Hepatocyte (in vitro differentiated cells): ENCODE measurements at regions not wholly inside any gene's neighbourhood (a gene's known extent, or its start where the extent isn't known, plus 50 kb on each side); places are given as distances from the start of the nearest gene placed in this dataset.

Source experiments
- DNase-seq: peaks from one replicate; pipeline ENCODE4 v3.0.0-alpha.2; 2016; ENCODE audit warnings: low spot score
- H2AFZ ChIP-seq: fragments of 200-600 bp; sonication (generic); 2 replicates; pipeline ENCODE4 v1.6.0; 2016; ENCODE audit warnings: antibody characterized with exemption, mild to moderate bottlenecking
- H3K27ac ChIP-seq: fragments of 200-600 bp; sonication (generic); 2 replicates; pipeline ENCODE4 v1.5.1; 2016; ENCODE audit warnings: mild to moderate bottlenecking
- H3K27me3 ChIP-seq: fragments of 200-600 bp; sonication (generic); 2 replicates; pipeline ENCODE4 v1.6.1; 2016
- H3K36me3 ChIP-seq: fragments of 200-600 bp; sonication (generic); replicated peaks from 2 replicates; pipeline ENCODE4 v1.5.1; 2016; ENCODE audit warnings: low read depth; ENCODE audit not compliant: insufficient read depth
- H3K4me1 ChIP-seq: fragments of 200-600 bp; sonication (generic); 2 replicates; pipeline ENCODE4 v1.5.1; 2016; ENCODE audit warnings: mild to moderate bottlenecking, moderate library complexity; ENCODE audit not compliant: insufficient read depth
- H3K4me2 ChIP-seq: fragments of 200-600 bp; sonication (generic); 2 replicates; pipeline ENCODE4 v1.6.0; 2016
- H3K4me3 ChIP-seq: fragments of 200-600 bp; sonication (generic); 2 replicates; pipeline ENCODE4 v1.5.1; 2016; ENCODE audit warnings: mild to moderate bottlenecking
- H3K79me2 ChIP-seq: fragments of 200-600 bp; sonication (generic); 2 replicates; pipeline ENCODE4 v1.6.0; 2017; ENCODE audit warnings: mild to moderate bottlenecking
- H3K9me2 ChIP-seq: fragments of 200-600 bp; sonication (generic); replicated peaks from 2 replicates; pipeline ENCODE4 v1.6.0; 2017; ENCODE audit warnings: mild to moderate bottlenecking; ENCODE audit not compliant: insufficient read depth
- H3K9me3 ChIP-seq: fragments of 200-600 bp; sonication (generic); 2 replicates; pipeline ENCODE4 v1.5.1; 2016; ENCODE audit warnings: low read depth, mild to moderate bottlenecking
- H4K20me1 ChIP-seq: fragments of 200-600 bp; sonication (generic); 2 replicates; pipeline ENCODE4 v1.6.0; 2016; ENCODE audit warnings: mild to moderate bottlenecking; ENCODE audit not compliant: insufficient read depth, poor library complexity, severe bottlenecking
- CTCF ChIP-seq: fragments of 200-600 bp; sonication (generic); IDR thresholded peaks from 2 replicates; pipeline ENCODE4 v1.5.1; 2016; ENCODE audit warnings: antibody characterized with exemption, mild to moderate bottlenecking; ENCODE audit not compliant: poor library complexity
- EZH2 ChIP-seq: fragments of 200-600 bp; sonication (generic); IDR thresholded peaks from 2 replicates; pipeline ENCODE4 v1.6.1; 2016; ENCODE audit warnings: antibody characterized with exemption, mild to moderate bottlenecking, borderline replicate concordance
- EZH2phosphoT487 ChIP-seq: fragments of 200-600 bp; sonication (generic); IDR thresholded peaks from one replicate; pipeline ENCODE4 v1.6.1; 2018; ENCODE audit warnings: antibody characterized with exemption, mild to moderate bottlenecking, low read depth, moderate library complexity; ENCODE audit not compliant: unreplicated experiment, severe bottlenecking
- WGBS: methylation state at CpG from one replicate; pipeline ENCODE4 v1.1.6; 2016; ENCODE audit warnings: low lambda C conversion rate; ENCODE audit errors: missing lambda C conversion rate; 5-methylcytosine and 5-hydroxymethylcytosine counted together

DNA sequence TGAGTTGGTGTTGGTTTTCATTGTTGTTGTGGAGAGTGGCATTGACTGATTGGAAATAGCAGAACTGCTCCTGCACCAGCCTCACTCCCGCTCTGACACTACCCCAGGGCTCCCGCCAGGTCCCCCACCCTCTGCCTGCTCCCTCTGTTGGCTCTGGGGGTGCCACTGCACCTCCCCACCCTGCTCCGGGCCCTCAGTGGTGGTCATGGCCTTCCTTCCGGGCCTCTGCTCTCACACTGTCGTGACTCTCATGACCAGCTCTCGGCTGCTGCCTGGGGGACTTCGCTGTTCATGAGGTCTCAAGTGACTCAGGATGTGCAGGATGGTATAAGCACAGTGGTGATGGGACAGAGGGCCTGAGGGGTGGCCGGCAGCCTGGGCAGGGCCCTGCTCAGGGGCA is 113.2 kb downstream of the MARCHF4 start:
- TF ChIP-seq EZH2 (no peak), CTCF (no peak), EZH2phosphoT487 (no peak)
- H3K4me1 ChIP-seq, result no peaks in the 10 kb centered on the region
- H3K79me2 ChIP-seq, result no peaks in the 10 kb centered on the region
- peaks cover under 1% of the 10 kb centered on the region for H3K27me3 ChIP-seq
- no peak overlapping the region for H3K27ac ChIP-seq
- H3K4me2 ChIP-seq, result no peak overlapping the region
- WGBS, result 95% methylated on average over 8 of the region's 8 CpGs
- no peaks in the 10 kb centered on the region for H3K9me3 ChIP-seq
- H2AFZ ChIP-seq, result no peak overlapping the region
- H4K20me1 ChIP-seq, result no peaks in the 10 kb centered on the region
- H3K36me3 ChIP-seq, result no peaks in the 10 kb centered on the region
- no peak for DNase-seq
- no peaks in the 10 kb centered on the region for H3K9me2 ChIP-seq
- no peak overlapping the region for H3K4me3 ChIP-seq

DNA sequence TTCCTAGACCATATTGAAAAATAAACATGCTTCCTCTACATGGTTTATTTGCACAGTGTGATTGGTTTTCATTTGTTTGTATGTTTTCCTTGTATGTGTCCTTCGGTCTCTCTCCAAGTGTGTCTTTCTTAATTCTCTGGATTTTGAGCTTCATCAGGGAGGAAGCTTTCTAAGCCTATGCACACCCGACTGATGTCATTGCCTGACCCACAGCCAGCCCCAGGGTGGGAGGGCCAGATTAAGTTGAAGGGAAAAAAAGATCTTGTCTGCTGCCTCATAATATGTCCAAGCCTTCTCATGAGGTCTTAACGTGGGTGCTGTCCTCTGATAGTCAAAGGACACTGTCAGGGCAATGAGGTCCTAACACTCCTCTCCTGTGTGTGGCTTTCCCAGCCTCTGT is 115.2 kb downstream of the MARCHF4 start:
- H3K36me3 ChIP-seq, result no peaks in the 10 kb centered on the region
- H3K9me2 ChIP-seq, result no peaks in the 10 kb centered on the region
- no peak overlapping the region for H3K4me3 ChIP-seq
- H3K27me3 ChIP-seq, result no peaks in the 10 kb centered on the region
- no peak for DNase-seq
- no peaks in the 10 kb centered on the region for H3K79me2 ChIP-seq
- TF ChIP-seq EZH2 (no peak), EZH2phosphoT487 (no peak), CTCF (no peak)
- H3K4me2 ChIP-seq, result no peak overlapping the region
- no peaks in the 10 kb centered on the region for H4K20me1 ChIP-seq
- no peaks in the 10 kb centered on the region for H3K4me1 ChIP-seq
- H2AFZ ChIP-seq, result no peak overlapping the region
- 53% methylated on average over 3 of the region's 3 CpGs for WGBS
- H3K27ac ChIP-seq, result no peak overlapping the region
- no peaks in the 10 kb centered on the region for H3K9me3 ChIP-seq
